ENCODE measurements at regions not wholly inside any gene's neighbourhood (a gene's known extent, or its start where the extent isn't known, plus 50 kb on each side); places are given as distances from the start of the nearest gene placed in this dataset.

GRCh38 chr1:25006770-25007169 lies 76.7 kb upstream of the RUNX3 start:
- no peaks in the 10 kb centered on the region for H3K27me3 ChIP-seq (ENCODE audit: control insufficient read depth, insufficient read depth, low read length, poor library complexity, severe bottlenecking)
- no peak overlapping the region for H3K4me3 ChIP-seq (ENCODE audit: low read length)
- DNase-seq, result no peak
- no peaks in the 10 kb centered on the region for H3K36me3 Mint-ChIP-seq (ENCODE audit: low read depth)
- WGBS, 2 experiments (ENCODE audit: insufficient coverage in 1 of 2, insufficient read length in 1 of 2), result 75 to 87% methylated on average over 10 to 12 of the region's 12 CpGs
- H3K4me1 ChIP-seq (ENCODE audit: control insufficient read depth, insufficient read depth, low read length), result no peaks in the 10 kb centered on the region
- H3K9me3 ChIP-seq (ENCODE audit: control insufficient read depth, low read length), result no peaks in the 10 kb centered on the region
- H3K9me3 Mint-ChIP-seq, result no peaks in the 10 kb centered on the region
- H3K4me1 Mint-ChIP-seq, result peaks cover 14% of the 10 kb centered on the region
- peaks cover under 1% of the 10 kb centered on the region for H3K27me3 Mint-ChIP-seq (ENCODE audit: insufficient read depth)
- TF ChIP-seq CTCF (conservative IDR thresholded peaks at IDR 0.05), result no peak
- no peaks in the 10 kb centered on the region for H3K36me3 ChIP-seq (ENCODE audit: control insufficient read depth, insufficient read depth, low read length)
- H3K4me3 Mint-ChIP-seq, result no peak overlapping the region
- no peak overlapping the region for H3K9ac ChIP-seq (ENCODE audit: extremely low read depth, low read length, poor library complexity, severe bottlenecking)
- no peak overlapping the region for H3K27ac ChIP-seq (ENCODE audit: low read depth, low read length)
- H3K27ac Mint-ChIP-seq, result no peak overlapping the region

GRCh38 chr1:25004355-25004754 lies 74.3 kb upstream of the RUNX3 start:
- Mint-ChIP-seq H3K4me3 (no peak overlapping the region), H3K27me3 (ENCODE audit: insufficient read depth) (no peaks in the 10 kb centered on the region), H3K4me1 (peaks cover 13% of the 10 kb centered on the region), H3K36me3 (ENCODE audit: low read depth) (no peaks in the 10 kb centered on the region), H3K9me3 (no peaks in the 10 kb centered on the region), H3K27ac (no peak overlapping the region)
- DNase-seq, result no peak
- TF ChIP-seq CTCF (conservative IDR thresholded peaks at IDR 0.05), result no peak
- H3K9ac ChIP-seq (ENCODE audit: extremely low read depth, low read length, poor library complexity, severe bottlenecking), result no peak overlapping the region
- no peaks in the 10 kb centered on the region for H3K27me3 ChIP-seq (ENCODE audit: control insufficient read depth, insufficient read depth, low read length, poor library complexity, severe bottlenecking)
- H3K4me3 ChIP-seq (ENCODE audit: low read length), result no peak overlapping the region
- no peaks in the 10 kb centered on the region for H3K9me3 ChIP-seq (ENCODE audit: control insufficient read depth, low read length)
- no peaks in the 10 kb centered on the region for H3K4me1 ChIP-seq (ENCODE audit: control insufficient read depth, insufficient read depth, low read length)
- no peak overlapping the region for H3K27ac ChIP-seq (ENCODE audit: low read depth, low read length)
- no peaks in the 10 kb centered on the region for H3K36me3 ChIP-seq (ENCODE audit: control insufficient read depth, insufficient read depth, low read length)
- WGBS, 2 experiments (ENCODE audit: insufficient coverage in 1 of 2, insufficient read length in 1 of 2), result 83 to 89% methylated on average over 2 of the region's 2 CpGs

- Histone ChIP-seq H3K9ac (ENCODE audit: extremely low read depth, low read length, poor library complexity, severe bottlenecking) (no peak overlapping the region), H3K36me3 (ENCODE audit: control insufficient read depth, insufficient read depth, low read length) (no peaks in the 10 kb centered on the region), H3K4me1 (ENCODE audit: control insufficient read depth, insufficient read depth, low read length) (no peaks in the 10 kb centered on the region), H3K27me3 (ENCODE audit: control insufficient read depth, insufficient read depth, low read length, poor library complexity, severe bottlenecking) (no peaks in the 10 kb centered on the region), H3K9me3 (ENCODE audit: control insufficient read depth, low read length) (no peaks in the 10 kb centered on the region), H3K27ac (ENCODE audit: low read depth, low read length) (no peak overlapping the region), H3K4me3 (ENCODE audit: low read length) (no peak overlapping the region)
- no peaks in the 10 kb centered on the region for H3K27me3 Mint-ChIP-seq (ENCODE audit: insufficient read depth)
- no peak overlapping the region for H3K27ac Mint-ChIP-seq
- no peak for DNase-seq
- no peak overlapping the region for H3K4me3 Mint-ChIP-seq
- no peaks in the 10 kb centered on the region for H3K9me3 Mint-ChIP-seq
- H3K36me3 Mint-ChIP-seq (ENCODE audit: low read depth), result no peaks in the 10 kb centered on the region
- TF ChIP-seq CTCF (conservative IDR thresholded peaks at IDR 0.05), result no peak
- H3K4me1 Mint-ChIP-seq, result peaks cover 13% of the 10 kb centered on the region
- WGBS, 2 experiments (ENCODE audit: insufficient coverage in 1 of 2, insufficient read length in 1 of 2), result 86 to 91% methylated on average over 7 of the region's 7 CpGs
Observed at GRCh38 chr1:25003457-25004190, 73.5 kb upstream of the RUNX3 start.
